H1 (cell line): ENCODE measurements at regions not wholly inside any gene's neighbourhood (a gene's known extent, or its start where the extent isn't known, plus 50 kb on each side); places are given as distances from the start of the nearest gene placed in this dataset.

ENCODE experiments used
- CTCF ChIA-PET: fragments of 300-600 bp; sonication (Branson Sonifier 250); formaldehyde crosslinking; loops from one replicate; lab custom pipeline; 2021; ENCODE audit not compliant: partially characterized antibody; lab: Charles Lee
- POLR2A ChIA-PET: fragments of 300-600 bp; sonication (Branson Sonifier 250); formaldehyde crosslinking; loops from one replicate; lab custom pipeline; 2021; ENCODE audit warnings: inconsistent platforms; ENCODE audit not compliant: partially characterized antibody; lab: Charles Lee
- DNase-seq, 2 experiments: peaks; one replicate each; pipeline versions ENCODE4 v3.0.0 to v3.0.0-alpha.2; 2010 to 2022; ENCODE audit warnings: low spot score in 2 of 2, low read depth in 1 of 2, mixed read lengths in 1 of 2
- FAIRE-seq: peaks from 2 replicates; lab custom pipeline; 2011; peaks lifted over from hg19 to GRCh38; lab: Jason Lieb, UNC
- H2AFZ ChIP-seq: 2 replicates; pipeline ENCODE4 v1.8.1; 2012; ENCODE audit warnings: low read length, inconsistent platforms
- H2AK5ac ChIP-seq: 2 replicates; pipeline ENCODE4 v1.6.1; 2013; ENCODE audit warnings: low read depth, low read length
- H2BK120ac ChIP-seq: replicated peaks from 2 replicates; pipeline ENCODE3; 2013; ENCODE audit warnings: low read depth, low read length, inconsistent platforms
- H2BK12ac ChIP-seq: 2 replicates; pipeline ENCODE4 v1.6.1; 2013; ENCODE audit warnings: low read depth, low read length
- H2BK15ac ChIP-seq: 2 replicates; pipeline ENCODE4 v1.6.1; 2013; ENCODE audit warnings: low read length
- H2BK20ac ChIP-seq: 2 replicates; pipeline ENCODE4 v1.6.1; 2013; ENCODE audit warnings: low read length
- H2BK5ac ChIP-seq: 2 replicates; pipeline ENCODE4 v1.6.1; 2013; ENCODE audit warnings: low read depth, low read length
- H3K14ac ChIP-seq: 2 replicates; pipeline ENCODE4 v1.6.1; 2013; ENCODE audit warnings: inconsistent platforms; ENCODE audit not compliant: insufficient read length
- H3K18ac ChIP-seq: 2 replicates; pipeline ENCODE4 v1.6.1; 2013; ENCODE audit warnings: low read length; ENCODE audit errors: extremely low read depth
- H3K23ac ChIP-seq: 2 replicates; pipeline ENCODE4 v1.6.1; 2013; ENCODE audit warnings: inconsistent platforms; ENCODE audit not compliant: insufficient read length
- H3K23me2 ChIP-seq: 2 replicates; pipeline ENCODE4 v1.6.1; 2013; ENCODE audit warnings: low read depth, low read length
- H3K27ac ChIP-seq: 2 replicates; pipeline ENCODE4 v1.6.1; 2011; ENCODE audit warnings: low read depth, low read length, inconsistent platforms
- H3K27me3 ChIP-seq, 4 experiments: replicated peaks in 1 of 4; 1 replicate in 1 of 4; 2 replicates in 3 of 4; pipeline versions ENCODE4 v1.6.1 to v1.8.1; 2011 to 2013; ENCODE audit warnings: low read length in 3 of 4, mild to moderate bottlenecking in 3 of 4, inconsistent platforms in 2 of 4, mixed read lengths in 2 of 4, moderate library complexity in 1 of 4; ENCODE audit not compliant: control insufficient read depth in 3 of 4, insufficient read depth in 3 of 4; ENCODE audit errors: extremely low read depth in 1 of 4
- H3K36me3 ChIP-seq, 4 experiments: 2 replicates each; pipeline versions ENCODE4 v1.6.1 to v1.8.1; 2011 to 2013; ENCODE audit warnings: mild to moderate bottlenecking in 4 of 4, low read length in 3 of 4, moderate library complexity in 2 of 4, control low read depth in 1 of 4, inconsistent platforms in 1 of 4; ENCODE audit not compliant: insufficient read depth in 4 of 4, control insufficient read depth in 2 of 4
- H3K4ac ChIP-seq: replicated peaks from 2 replicates; pipeline ENCODE3; 2013; ENCODE audit warnings: low read length, low read depth, mixed read lengths, inconsistent platforms; ENCODE audit not compliant: insufficient read length
- H3K4me1 ChIP-seq, 4 experiments: replicated peaks in 1 of 4; 1 replicate in 1 of 4; 2 replicates in 3 of 4; pipeline versions ENCODE4 v1.6.1 to v1.8.1; 2011 to 2013; ENCODE audit warnings: low read length in 3 of 4, inconsistent platforms in 2 of 4, mixed read lengths in 1 of 4; ENCODE audit not compliant: insufficient read depth in 4 of 4, control insufficient read depth in 3 of 4
- H3K4me2 ChIP-seq, 2 experiments: 2 replicates each; pipeline versions ENCODE4 v1.6.1 to v1.8.1; 2011 to 2013; ENCODE audit warnings: low read depth in 2 of 2, low read length in 2 of 2, control low read depth in 1 of 2, inconsistent platforms in 1 of 2, mild to moderate bottlenecking in 1 of 2; ENCODE audit not compliant: insufficient read depth in 1 of 2
- H3K4me3 ChIP-seq, 4 experiments: fragments of 200-600, 300-600 bp in 1 of 4; sonication (generic), shearing (Covaris generic), sonication (Bioruptor Twin) in 1 of 4; 2 replicates each; pipeline versions ENCODE4 v1.5.1 to v1.8.1; 2011 to 2016; ENCODE audit warnings: low read length in 4 of 4, low read depth in 3 of 4, control low read depth in 2 of 4, inconsistent platforms in 2 of 4, mild to moderate bottlenecking in 2 of 4, mixed read lengths in 1 of 4, moderate library complexity in 1 of 4; ENCODE audit not compliant: insufficient read depth in 2 of 4; ENCODE audit errors: extremely low read depth in 1 of 4
- H3K56ac ChIP-seq: replicated peaks from 2 replicates; pipeline ENCODE3; 2013; ENCODE audit warnings: low read depth, mild to moderate bottlenecking, mixed read lengths, low read length, inconsistent platforms; ENCODE audit not compliant: insufficient read length
- H3K79me1 ChIP-seq: 2 replicates; pipeline ENCODE4 v1.6.1; 2013; ENCODE audit warnings: low read depth, low read length, control low read depth
- H3K79me2 ChIP-seq, 2 experiments: 2 replicates each; pipeline versions ENCODE4 v1.6.1 to v1.8.1; 2012 to 2013; ENCODE audit warnings: low read length in 2 of 2, mild to moderate bottlenecking in 2 of 2, inconsistent platforms in 1 of 2; ENCODE audit not compliant: insufficient read depth in 2 of 2, control insufficient read depth in 1 of 2
- H3K9ac ChIP-seq, 4 experiments: replicated peaks in 1 of 4; 1 replicate in 1 of 4; 2 replicates in 3 of 4; pipeline versions ENCODE4 v1.6.1 to v1.8.1; 2011 to 2013; ENCODE audit warnings: low read depth in 3 of 4, low read length in 3 of 4, control low read depth in 2 of 4, mild to moderate bottlenecking in 2 of 4, moderate library complexity in 2 of 4, inconsistent platforms in 1 of 4; ENCODE audit errors: extremely low read depth in 1 of 4
- H3K9me3 ChIP-seq, 2 experiments: 2 replicates each; pipeline versions ENCODE4 v1.6.1 to v1.8.1; 2012 to 2013; ENCODE audit warnings: mild to moderate bottlenecking in 2 of 2, moderate library complexity in 2 of 2, control low read depth in 1 of 2, inconsistent platforms in 1 of 2, low read depth in 1 of 2, low read length in 1 of 2, mixed read lengths in 1 of 2; ENCODE audit not compliant: insufficient read depth in 2 of 2
- H4K20me1 ChIP-seq, 2 experiments: replicated peaks in 1 of 2; 2 replicates each; pipeline versions ENCODE3 to v1.8.1; 2011 to 2013; ENCODE audit warnings: inconsistent platforms in 2 of 2, low read length in 2 of 2, mild to moderate bottlenecking in 1 of 2; ENCODE audit not compliant: insufficient read depth in 2 of 2, control insufficient read depth in 1 of 2
- H4K5ac ChIP-seq: 2 replicates; pipeline ENCODE4 v1.6.1; 2013; ENCODE audit warnings: low read length, low read depth, mixed read lengths, inconsistent platforms; ENCODE audit not compliant: insufficient read length
- H4K8ac ChIP-seq: 2 replicates; pipeline ENCODE4 v1.8.0; 2013; ENCODE audit warnings: mild to moderate bottlenecking, moderate library complexity, low read length, inconsistent platforms; ENCODE audit not compliant: insufficient read depth; ENCODE audit errors: extremely low read depth
- H4K91ac ChIP-seq: replicated peaks from 2 replicates; pipeline ENCODE3; 2013; ENCODE audit warnings: low read length, mixed read lengths, inconsistent platforms; ENCODE audit not compliant: insufficient read length
- BACH1 ChIP-seq: IDR thresholded peaks from 2 replicates; pipeline ENCODE4 v1.6.1; 2012; ENCODE audit warnings: low read length, improper control_type of control experiment
- CBX5 ChIP-seq: fragments of 300-800, 300-1000 bp; sonication (generic); IDR thresholded peaks from 2 replicates; pipeline ENCODE4 v1.7.1; 2016; ENCODE audit warnings: antibody characterized with exemption, low read length, low read depth
- CBX8 ChIP-seq: fragments of 300-800, 300-1000 bp; sonication (generic); IDR thresholded peaks from 2 replicates; pipeline ENCODE4 v1.7.1; 2016; ENCODE audit warnings: low read depth, low read length, borderline replicate concordance
- FOSL1 ChIP-seq: IDR thresholded peaks from 2 replicates; pipeline ENCODE4 v1.6.1; 2011; ENCODE audit warnings: mild to moderate bottlenecking, low read depth, low read length, moderate library complexity; ENCODE audit not compliant: insufficient read depth
- GTF2F1 ChIP-seq: IDR thresholded peaks from 2 replicates; pipeline ENCODE4 v1.6.1; 2012; ENCODE audit warnings: low read depth, low read length, improper control_type of control experiment, borderline replicate concordance
- HDAC6 ChIP-seq: IDR thresholded peaks from one replicate; pipeline ENCODE4 v1.7.1; 2012; ENCODE audit warnings: low read depth, mild to moderate bottlenecking, inconsistent platforms, low read length, moderate library complexity
- POU5F1 ChIP-seq: IDR thresholded peaks from 2 replicates; pipeline ENCODE4 v1.6.1; 2011; ENCODE audit warnings: low read depth, mild to moderate bottlenecking, low read length, moderate library complexity
- SIRT6 ChIP-seq: IDR thresholded peaks from one replicate; pipeline ENCODE4 v1.7.1; 2012; ENCODE audit warnings: low read length, inconsistent platforms
- SUZ12 ChIP-seq: fragments of 200-600 bp; sonication (generic); IDR thresholded peaks from 2 replicates; pipeline ENCODE4 v1.6.1; 2012; ENCODE audit warnings: mild to moderate bottlenecking, inconsistent platforms, low read length, moderate library complexity, mixed read lengths
- TEAD4 ChIP-seq: IDR thresholded peaks from 2 replicates; pipeline ENCODE4 v1.6.1; 2012; ENCODE audit warnings: low read depth, low read length, inconsistent platforms, mixed read lengths
- WGBS, 2 experiments: shearing (Covaris generic) in 1 of 2; methylation state at CpG; one replicate each; pipeline versions ENCODE4 v1.1.6 to v1.1.7; 2013 to 2015; ENCODE audit warnings: low lambda C conversion rate in 2 of 2, mixed read lengths in 2 of 2, inconsistent platforms in 1 of 2, low coverage in 1 of 2, missing lambda C conversion rate in 1 of 2; ENCODE audit not compliant: insufficient replicate concordance in 2 of 2, insufficient coverage in 1 of 2, insufficient read length in 1 of 2; ENCODE audit errors: extremely low coverage in 1 of 2, missing lambda C conversion rate in 1 of 2; 5-methylcytosine and 5-hydroxymethylcytosine counted together

GRCh38 chr18:71808616-71809015, 735.5 kb downstream of the CBLN2 start:
- no peak overlapping the region for H2BK5ac ChIP-seq
- H3K4me2 ChIP-seq, result no peak overlapping the region
- no peak overlapping the region for H3K56ac ChIP-seq
- H2BK15ac ChIP-seq, result no peak overlapping the region
- no peak overlapping the region for H3K27ac ChIP-seq
- FAIRE-seq, result no peak
- no peaks in the 10 kb centered on the region for H3K23me2 ChIP-seq
- no peak overlapping the region for H3K18ac ChIP-seq
- no peak overlapping the region for H3K4ac ChIP-seq
- no peaks in the 10 kb centered on the region for H3K27me3 ChIP-seq
- ChIA-PET CTCF (no interaction called here), POLR2A (no interaction called here)
- H2BK120ac ChIP-seq, result no peak overlapping the region
- H4K91ac ChIP-seq, result no peak overlapping the region
- WGBS, 2 experiments, result 90% methylated on average over 5 of the region's 5 CpGs; no CpG with 5 or more reads in 1 of the 2 experiments
- no peaks in the 10 kb centered on the region for H3K79me2 ChIP-seq
- no peak overlapping the region for H3K23ac ChIP-seq
- peaks cover 53 to 61% of the 10 kb centered on the region in 2 experiments for H3K9me3 ChIP-seq
- H3K36me3 ChIP-seq, result no peaks in the 10 kb centered on the region
- no peak for DNase-seq
- H4K5ac ChIP-seq, result no peak overlapping the region
- no peaks in the 10 kb centered on the region for H4K20me1 ChIP-seq
- H2AK5ac ChIP-seq, result no peak overlapping the region
- no peak overlapping the region for H3K9ac ChIP-seq
- H2AFZ ChIP-seq, result no peak overlapping the region
- H4K8ac ChIP-seq, result no peak overlapping the region
- no peak overlapping the region for H3K14ac ChIP-seq
- H3K79me1 ChIP-seq, result no peaks in the 10 kb centered on the region
- H2BK20ac ChIP-seq, result no peak overlapping the region
- no peak overlapping the region for H2BK12ac ChIP-seq
- no peaks in the 10 kb centered on the region for H3K4me1 ChIP-seq
- no peak overlapping the region for H3K4me3 ChIP-seq
- TF ChIP-seq CBX8 (no peak), GTF2F1 (no peak), CBX5 (no peak), SIRT6 (no peak), BACH1 (no peak), SUZ12 (no peak), POU5F1 (no peak), FOSL1 (no peak), TEAD4 (no peak), HDAC6 (no peak)
